H9 (cell line): ENCODE measurements at regions not wholly inside any gene's neighbourhood (a gene's known extent, or its start where the extent isn't known, plus 50 kb on each side); places are given as distances from the start of the nearest gene placed in this dataset.

Experiments
- DNase-seq: peaks from one replicate; pipeline ENCODE4 v3.0.0-alpha.2; 2017
- H2AFZ ChIP-seq: one replicate; pipeline ENCODE4 v1.6.1; 2013; ENCODE audit warnings: mild to moderate bottlenecking, low read length, control low read depth, moderate library complexity
- H2AK5ac ChIP-seq: 2 replicates; pipeline ENCODE4 v1.6.1; 2013; ENCODE audit warnings: low read length, control low read depth, mixed read lengths; ENCODE audit not compliant: insufficient read length
- H2BK120ac ChIP-seq: one replicate; pipeline ENCODE4 v1.6.1; 2013; ENCODE audit warnings: low read depth, mild to moderate bottlenecking, low read length, control low read depth, inconsistent platforms; ENCODE audit not compliant: poor library complexity, severe bottlenecking
- H2BK12ac ChIP-seq: 2 replicates; pipeline ENCODE4 v1.6.1; 2013; ENCODE audit warnings: low read length, control low read depth, mixed read lengths, low read depth; ENCODE audit not compliant: insufficient read length
- H2BK15ac ChIP-seq: 2 replicates; pipeline ENCODE4 v1.6.1; 2013; ENCODE audit warnings: low read depth, low read length, control low read depth
- H2BK20ac ChIP-seq: one replicate; pipeline ENCODE4 v1.6.1; 2013; ENCODE audit warnings: low read depth, mild to moderate bottlenecking, low read length, control low read depth, inconsistent platforms; ENCODE audit not compliant: poor library complexity, severe bottlenecking
- H2BK5ac ChIP-seq: 2 replicates; pipeline ENCODE4 v1.6.1; 2013; ENCODE audit warnings: low read length, control low read depth, mixed read lengths; ENCODE audit not compliant: insufficient read length
- H3K14ac ChIP-seq: 2 replicates; pipeline ENCODE4 v1.6.1; 2013; ENCODE audit warnings: low read length, control low read depth; ENCODE audit not compliant: insufficient read depth
- H3K18ac ChIP-seq: 2 replicates; pipeline ENCODE4 v1.6.1; 2013; ENCODE audit warnings: low read depth, mild to moderate bottlenecking, mixed read lengths, low read length, control low read depth; ENCODE audit not compliant: insufficient read length
- H3K23ac ChIP-seq: 2 replicates; pipeline ENCODE4 v1.6.1; 2013; ENCODE audit warnings: low read length, control low read depth, mixed read lengths, low read depth; ENCODE audit not compliant: insufficient read length
- H3K23me2 ChIP-seq: 2 replicates; pipeline ENCODE4 v1.6.1; 2013; ENCODE audit warnings: low read depth, mild to moderate bottlenecking, mixed read lengths, low read length, control low read depth; ENCODE audit not compliant: insufficient read length, poor library complexity, severe bottlenecking
- H3K27ac ChIP-seq: 2 replicates; pipeline ENCODE4 v1.5.1; 2013; ENCODE audit warnings: low read length, control low read depth, mixed read lengths, low read depth; ENCODE audit not compliant: insufficient read length
- H3K27me3 ChIP-seq: 2 replicates; pipeline ENCODE4 v1.6.1; 2013; ENCODE audit warnings: low read length, control low read depth, inconsistent platforms; ENCODE audit not compliant: insufficient read depth
- H3K4ac ChIP-seq: 2 replicates; pipeline ENCODE4 v1.6.1; 2013; ENCODE audit warnings: low read depth, mild to moderate bottlenecking, control low read depth, inconsistent platforms, low read length, moderate library complexity
- H3K4me1 ChIP-seq: 2 replicates; pipeline ENCODE4 v1.6.1; 2013; ENCODE audit warnings: low read length, control low read depth, inconsistent platforms; ENCODE audit not compliant: insufficient read depth
- H3K4me2 ChIP-seq: 2 replicates; pipeline ENCODE4 v1.6.1; 2013; ENCODE audit warnings: low read length, control low read depth, mixed read lengths; ENCODE audit not compliant: insufficient read length, insufficient read depth
- H3K56ac ChIP-seq: 2 replicates; pipeline ENCODE4 v1.6.1; 2013; ENCODE audit warnings: low read depth, mild to moderate bottlenecking, mixed read lengths, low read length, control low read depth; ENCODE audit not compliant: insufficient read length
- H3K79me1 ChIP-seq: 2 replicates; pipeline ENCODE4 v1.6.1; 2013; ENCODE audit warnings: low read depth, mild to moderate bottlenecking, moderate library complexity, low read length, control low read depth, inconsistent platforms; ENCODE audit not compliant: insufficient read depth, poor library complexity, severe bottlenecking
- H3K79me2 ChIP-seq: 2 replicates; pipeline ENCODE4 v1.6.1; 2013; ENCODE audit warnings: low read length, control low read depth, inconsistent platforms; ENCODE audit not compliant: insufficient read depth
- H3K9ac ChIP-seq: 2 replicates; pipeline ENCODE4 v1.6.1; 2013; ENCODE audit warnings: low read length, control low read depth, mixed read lengths; ENCODE audit not compliant: insufficient read length; ENCODE audit errors: extremely low read depth
- H3K9me3 ChIP-seq: one replicate; pipeline ENCODE4 v1.6.1; 2013; ENCODE audit warnings: low read depth, low read length, inconsistent platforms; ENCODE audit not compliant: control insufficient read depth
- H3T11ph ChIP-seq: one replicate; pipeline ENCODE4 v1.6.1; 2013; ENCODE audit warnings: mild to moderate bottlenecking, low read length, control low read depth, inconsistent platforms
- H4K20me1 ChIP-seq: one replicate; pipeline ENCODE4 v1.6.1; 2013; ENCODE audit not compliant: control insufficient read depth, insufficient read length, insufficient read depth
- H4K5ac ChIP-seq: 2 replicates; pipeline ENCODE4 v1.6.1; 2013; ENCODE audit warnings: low read depth, mild to moderate bottlenecking, mixed read lengths, low read length, control low read depth; ENCODE audit not compliant: insufficient read length
- H4K8ac ChIP-seq: replicated peaks from 2 replicates; pipeline ENCODE4 v1.6.1; 2013; ENCODE audit warnings: low read length, control low read depth, mixed read lengths, low read depth; ENCODE audit not compliant: insufficient read length
- H4K91ac ChIP-seq: 2 replicates; pipeline ENCODE4 v1.6.1; 2013; ENCODE audit warnings: low read depth, mild to moderate bottlenecking, moderate library complexity, mixed read lengths, low read length, control low read depth; ENCODE audit not compliant: insufficient read length
- H3K27ac Mint-ChIP-seq, 3 experiments: 2 replicates in 2 of 3; 3 replicates in 1 of 3; pipeline ENCODE4 v1.8.0; 2020 to 2021; ENCODE audit warnings: mixed read lengths in 3 of 3, mild to moderate bottlenecking in 1 of 3, moderate library complexity in 1 of 3
- H3K27me3 Mint-ChIP-seq: 2 replicates; pipeline ENCODE4 v1.8.0; 2021; ENCODE audit warnings: low read depth, mild to moderate bottlenecking, moderate library complexity, mixed read lengths
- H3K36me3 Mint-ChIP-seq, 3 experiments: 2 replicates in 2 of 3; 3 replicates in 1 of 3; pipeline ENCODE4 v1.8.0; 2020 to 2021; ENCODE audit warnings: low read depth in 3 of 3, mixed read lengths in 3 of 3; ENCODE audit not compliant: insufficient read depth in 1 of 3
- H3K4me1 Mint-ChIP-seq, 2 experiments: 2 replicates each; pipeline ENCODE4 v1.8.0; 2020; ENCODE audit warnings: mixed read lengths in 2 of 2
- H3K4me3 Mint-ChIP-seq, 2 experiments: 2 replicates in 1 of 2; 3 replicates in 1 of 2; pipeline ENCODE4 v1.8.0; 2020 to 2021; ENCODE audit warnings: mild to moderate bottlenecking in 2 of 2, mixed read lengths in 2 of 2, moderate library complexity in 1 of 2
- H3K9me3 Mint-ChIP-seq, 2 experiments: 2 replicates in 1 of 2; 3 replicates in 1 of 2; pipeline ENCODE4 v1.8.0; 2020; ENCODE audit warnings: mild to moderate bottlenecking in 2 of 2, mixed read lengths in 2 of 2, moderate library complexity in 1 of 2
- CTCF ChIP-seq: fragments of 200-600 bp; sonication (generic); conservative IDR thresholded peaks from 3 replicates; pipeline ENCODE4 v1.8.0; 2021; ENCODE audit warnings: antibody characterized with exemption, mild to moderate bottlenecking
- WGBS: extraction: QIAGEN DNeasy Blood & Tissue Kit; methylation state at CpG from one replicate; pipeline ENCODE4 v1.1.7; 2013; ENCODE audit warnings: missing lambda C conversion rate, low lambda C conversion rate, mixed read lengths; ENCODE audit not compliant: insufficient read length; ENCODE audit errors: extremely low coverage; 5-methylcytosine and 5-hydroxymethylcytosine counted together

GRCh38 chr10:3380406-3381050 is 207.9 kb upstream of the PITRM1 start:
- Histone ChIP-seq H3K79me2 (no peaks in the 10 kb centered on the region), H3K23ac (no peak overlapping the region), H3T11ph (no peak overlapping the region), H3K9me3 (no peaks in the 10 kb centered on the region), H4K20me1 (no peaks in the 10 kb centered on the region), H3K79me1 (no peaks in the 10 kb centered on the region), H4K8ac (no peak overlapping the region), H2AFZ (no peak overlapping the region), H2AK5ac (no peak overlapping the region), H3K4me2 (no peak overlapping the region), H3K23me2 (no peaks in the 10 kb centered on the region), H2BK5ac (no peak overlapping the region), H3K27ac (no peak overlapping the region), H2BK12ac (no peak overlapping the region), H2BK20ac (no peak overlapping the region), H3K18ac (no peak overlapping the region), H2BK15ac (no peak overlapping the region), H3K56ac (no peak overlapping the region), H4K5ac (no peak overlapping the region), H3K9ac (no peak overlapping the region), H3K4me1 (no peaks in the 10 kb centered on the region), H4K91ac (no peak overlapping the region), H3K14ac (no peak overlapping the region), H2BK120ac (no peak overlapping the region), H3K27me3 (no peaks in the 10 kb centered on the region), H3K4ac (no peak overlapping the region)
- Mint-ChIP-seq H3K4me3 (no peak overlapping the region), H3K36me3 (peaks cover 0 to 9% (median 0%) of the 10 kb centered on the region in 3 experiments; a peak in 4 of 7 replicates), H3K27me3 (no peaks in the 10 kb centered on the region), H3K9me3 (peaks cover 8 to 12% of the 10 kb centered on the region in 2 experiments), H3K4me1 (no peaks in the 10 kb centered on the region), H3K27ac (no peak overlapping the region)
- no CpG with 5 or more reads among the region's 7 CpGs for WGBS
- DNase-seq: no peak
- no peak for TF ChIP-seq CTCF
